SK-N-SH (cell line): ENCODE measurements at regions not wholly inside any gene's neighbourhood (a gene's known extent, or its start where the extent isn't known, plus 50 kb on each side); places are given as distances from the start of the nearest gene placed in this dataset.

ENCODE experiments used
- EP300 ChIP-seq, 2 experiments: IDR thresholded peaks; 2 replicates each; pipeline versions ENCODE4 v1.4.0 to v1.6.1; 2012; ENCODE audit warnings: borderline replicate concordance in 1 of 2, low read depth in 1 of 2, low read length in 1 of 2
- GABPA ChIP-seq: IDR thresholded peaks from 2 replicates; pipeline ENCODE4 v1.4.0; 2012; ENCODE audit warnings: low read depth, mild to moderate bottlenecking
- JUND ChIP-seq: IDR thresholded peaks from 2 replicates; pipeline ENCODE4 v1.4.0; 2012
- MAX ChIP-seq: IDR thresholded peaks from 2 replicates; pipeline ENCODE4 v1.4.0; 2012; ENCODE audit warnings: low read depth
- MXI1 ChIP-seq: IDR thresholded peaks from 2 replicates; pipeline ENCODE4 v1.6.1; 2012; ENCODE audit warnings: mild to moderate bottlenecking, low read depth, low read length, improper control_type of control experiment
- NFIC ChIP-seq: IDR thresholded peaks from 2 replicates; pipeline ENCODE4 v1.4.0; 2012; ENCODE audit warnings: borderline replicate concordance
- RAD21 ChIP-seq: IDR thresholded peaks from 2 replicates; pipeline ENCODE4 v1.6.1; 2012; ENCODE audit warnings: mild to moderate bottlenecking, low read length
- RXRA ChIP-seq: IDR thresholded peaks from 2 replicates; pipeline ENCODE4 v1.4.0; 2012; ENCODE audit warnings: low read depth, mild to moderate bottlenecking, borderline replicate concordance
- TAF1 ChIP-seq: IDR thresholded peaks from 2 replicates; pipeline ENCODE4 v1.6.1; 2012; ENCODE audit warnings: low read depth, mild to moderate bottlenecking, low read length, moderate library complexity, borderline replicate concordance
- YY1 ChIP-seq: IDR thresholded peaks from 2 replicates; pipeline ENCODE4 v1.4.0; 2012; ENCODE audit warnings: low read depth, mild to moderate bottlenecking
- TF ChIP-seq, protein P1 (sequence below): fragments of 200-600 bp; sonication (generic); IDR thresholded peaks from 2 replicates; pipeline ENCODE4 v1.6.1; 2017; ENCODE audit warnings: antibody characterized with exemption, mild to moderate bottlenecking, moderate library complexity
- TF ChIP-seq, protein P2 (sequence below): IDR thresholded peaks from 2 replicates; pipeline ENCODE4 v1.6.1; 2012; ENCODE audit warnings: mild to moderate bottlenecking, low read depth, low read length, moderate library complexity
- TF ChIP-seq, protein P3 (sequence below): fragments of 150-350 bp; IDR thresholded peaks from 2 replicates; pipeline ENCODE4 v1.6.1; 2017; ENCODE audit warnings: antibody characterized with exemption, low read length, low read depth, borderline replicate concordance
- TF ChIP-seq, protein P4 (sequence below): IDR thresholded peaks from 2 replicates; pipeline ENCODE4 v1.4.0; 2012; ENCODE audit warnings: low read depth, borderline replicate concordance

DNA sequence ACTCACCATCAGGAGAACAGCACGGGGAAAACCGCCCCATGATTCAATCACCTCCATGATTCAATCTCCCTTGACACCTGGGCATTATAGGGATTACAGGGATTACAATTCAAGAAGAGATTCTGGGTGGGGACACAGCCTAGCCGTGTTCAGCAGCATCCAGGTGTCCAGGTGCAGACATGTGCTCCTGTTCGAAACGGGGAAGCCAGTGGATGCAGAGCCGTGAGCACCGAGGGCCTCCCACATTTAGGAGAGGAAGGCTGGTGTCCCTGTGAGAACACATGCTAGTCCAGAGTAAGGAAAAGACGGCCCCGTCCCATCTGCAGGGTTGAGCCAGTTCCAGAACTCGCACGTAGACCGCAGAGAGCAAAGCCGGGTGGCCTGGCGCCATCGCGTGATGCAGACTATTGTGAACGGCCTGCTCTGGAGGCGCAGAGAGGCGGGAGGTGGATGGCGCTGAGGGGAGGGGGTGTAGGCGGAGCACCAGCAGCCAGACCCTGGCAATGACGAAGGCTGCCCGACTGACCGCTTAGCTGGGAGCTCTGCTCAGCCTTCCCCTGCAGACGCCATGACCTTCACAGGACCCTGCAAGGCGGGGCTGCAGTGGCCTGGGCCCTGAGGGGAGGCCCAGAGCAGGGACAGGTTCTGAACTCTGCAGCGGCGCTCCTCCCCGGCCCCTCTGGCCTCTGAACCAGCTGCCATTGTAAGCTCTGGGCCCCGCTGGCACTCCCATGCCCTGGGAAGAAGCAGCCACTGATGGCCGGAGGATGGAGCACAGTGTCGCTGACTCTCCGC, 141.6 kb upstream of the TCERG1L start:
- TF ChIP-seq TAF1 (no peak), YY1 (no peak), RXRA (no peak), EP300 (IDR thresholded peaks at IDR 0.05; ENCODE audit: borderline replicate concordance in 1 of 2, low read depth in 1 of 2, low read length in 1 of 2) (no peak), MAX (no peak), RAD21 (no peak), MXI1 (no peak), GABPA (no peak), JUND (no peak), NFIC (no peak)
- TF ChIP-seq, protein P1, sequence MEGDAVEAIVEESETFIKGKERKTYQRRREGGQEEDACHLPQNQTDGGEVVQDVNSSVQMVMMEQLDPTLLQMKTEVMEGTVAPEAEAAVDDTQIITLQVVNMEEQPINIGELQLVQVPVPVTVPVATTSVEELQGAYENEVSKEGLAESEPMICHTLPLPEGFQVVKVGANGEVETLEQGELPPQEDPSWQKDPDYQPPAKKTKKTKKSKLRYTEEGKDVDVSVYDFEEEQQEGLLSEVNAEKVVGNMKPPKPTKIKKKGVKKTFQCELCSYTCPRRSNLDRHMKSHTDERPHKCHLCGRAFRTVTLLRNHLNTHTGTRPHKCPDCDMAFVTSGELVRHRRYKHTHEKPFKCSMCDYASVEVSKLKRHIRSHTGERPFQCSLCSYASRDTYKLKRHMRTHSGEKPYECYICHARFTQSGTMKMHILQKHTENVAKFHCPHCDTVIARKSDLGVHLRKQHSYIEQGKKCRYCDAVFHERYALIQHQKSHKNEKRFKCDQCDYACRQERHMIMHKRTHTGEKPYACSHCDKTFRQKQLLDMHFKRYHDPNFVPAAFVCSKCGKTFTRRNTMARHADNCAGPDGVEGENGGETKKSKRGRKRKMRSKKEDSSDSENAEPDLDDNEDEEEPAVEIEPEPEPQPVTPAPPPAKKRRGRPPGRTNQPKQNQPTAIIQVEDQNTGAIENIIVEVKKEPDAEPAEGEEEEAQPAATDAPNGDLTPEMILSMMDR = no peak
- TF ChIP-seq, protein P2, sequence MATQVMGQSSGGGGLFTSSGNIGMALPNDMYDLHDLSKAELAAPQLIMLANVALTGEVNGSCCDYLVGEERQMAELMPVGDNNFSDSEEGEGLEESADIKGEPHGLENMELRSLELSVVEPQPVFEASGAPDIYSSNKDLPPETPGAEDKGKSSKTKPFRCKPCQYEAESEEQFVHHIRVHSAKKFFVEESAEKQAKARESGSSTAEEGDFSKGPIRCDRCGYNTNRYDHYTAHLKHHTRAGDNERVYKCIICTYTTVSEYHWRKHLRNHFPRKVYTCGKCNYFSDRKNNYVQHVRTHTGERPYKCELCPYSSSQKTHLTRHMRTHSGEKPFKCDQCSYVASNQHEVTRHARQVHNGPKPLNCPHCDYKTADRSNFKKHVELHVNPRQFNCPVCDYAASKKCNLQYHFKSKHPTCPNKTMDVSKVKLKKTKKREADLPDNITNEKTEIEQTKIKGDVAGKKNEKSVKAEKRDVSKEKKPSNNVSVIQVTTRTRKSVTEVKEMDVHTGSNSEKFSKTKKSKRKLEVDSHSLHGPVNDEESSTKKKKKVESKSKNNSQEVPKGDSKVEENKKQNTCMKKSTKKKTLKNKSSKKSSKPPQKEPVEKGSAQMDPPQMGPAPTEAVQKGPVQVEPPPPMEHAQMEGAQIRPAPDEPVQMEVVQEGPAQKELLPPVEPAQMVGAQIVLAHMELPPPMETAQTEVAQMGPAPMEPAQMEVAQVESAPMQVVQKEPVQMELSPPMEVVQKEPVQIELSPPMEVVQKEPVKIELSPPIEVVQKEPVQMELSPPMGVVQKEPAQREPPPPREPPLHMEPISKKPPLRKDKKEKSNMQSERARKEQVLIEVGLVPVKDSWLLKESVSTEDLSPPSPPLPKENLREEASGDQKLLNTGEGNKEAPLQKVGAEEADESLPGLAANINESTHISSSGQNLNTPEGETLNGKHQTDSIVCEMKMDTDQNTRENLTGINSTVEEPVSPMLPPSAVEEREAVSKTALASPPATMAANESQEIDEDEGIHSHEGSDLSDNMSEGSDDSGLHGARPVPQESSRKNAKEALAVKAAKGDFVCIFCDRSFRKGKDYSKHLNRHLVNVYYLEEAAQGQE = no peak
- TF ChIP-seq, protein P3, sequence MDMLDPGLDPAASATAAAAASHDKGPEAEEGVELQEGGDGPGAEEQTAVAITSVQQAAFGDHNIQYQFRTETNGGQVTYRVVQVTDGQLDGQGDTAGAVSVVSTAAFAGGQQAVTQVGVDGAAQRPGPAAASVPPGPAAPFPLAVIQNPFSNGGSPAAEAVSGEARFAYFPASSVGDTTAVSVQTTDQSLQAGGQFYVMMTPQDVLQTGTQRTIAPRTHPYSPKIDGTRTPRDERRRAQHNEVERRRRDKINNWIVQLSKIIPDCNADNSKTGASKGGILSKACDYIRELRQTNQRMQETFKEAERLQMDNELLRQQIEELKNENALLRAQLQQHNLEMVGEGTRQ = no peak
- TF ChIP-seq, protein P4, sequence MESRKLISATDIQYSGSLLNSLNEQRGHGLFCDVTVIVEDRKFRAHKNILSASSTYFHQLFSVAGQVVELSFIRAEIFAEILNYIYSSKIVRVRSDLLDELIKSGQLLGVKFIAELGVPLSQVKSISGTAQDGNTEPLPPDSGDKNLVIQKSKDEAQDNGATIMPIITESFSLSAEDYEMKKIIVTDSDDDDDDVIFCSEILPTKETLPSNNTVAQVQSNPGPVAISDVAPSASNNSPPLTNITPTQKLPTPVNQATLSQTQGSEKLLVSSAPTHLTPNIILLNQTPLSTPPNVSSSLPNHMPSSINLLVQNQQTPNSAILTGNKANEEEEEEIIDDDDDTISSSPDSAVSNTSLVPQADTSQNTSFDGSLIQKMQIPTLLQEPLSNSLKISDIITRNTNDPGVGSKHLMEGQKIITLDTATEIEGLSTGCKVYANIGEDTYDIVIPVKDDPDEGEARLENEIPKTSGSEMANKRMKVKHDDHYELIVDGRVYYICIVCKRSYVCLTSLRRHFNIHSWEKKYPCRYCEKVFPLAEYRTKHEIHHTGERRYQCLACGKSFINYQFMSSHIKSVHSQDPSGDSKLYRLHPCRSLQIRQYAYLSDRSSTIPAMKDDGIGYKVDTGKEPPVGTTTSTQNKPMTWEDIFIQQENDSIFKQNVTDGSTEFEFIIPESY = no peak
